ENCODE measurements at regions not wholly inside any gene's neighbourhood (a gene's known extent, or its start where the extent isn't known, plus 50 kb on each side); places are given as distances from the start of the nearest gene placed in this dataset.

DNA sequence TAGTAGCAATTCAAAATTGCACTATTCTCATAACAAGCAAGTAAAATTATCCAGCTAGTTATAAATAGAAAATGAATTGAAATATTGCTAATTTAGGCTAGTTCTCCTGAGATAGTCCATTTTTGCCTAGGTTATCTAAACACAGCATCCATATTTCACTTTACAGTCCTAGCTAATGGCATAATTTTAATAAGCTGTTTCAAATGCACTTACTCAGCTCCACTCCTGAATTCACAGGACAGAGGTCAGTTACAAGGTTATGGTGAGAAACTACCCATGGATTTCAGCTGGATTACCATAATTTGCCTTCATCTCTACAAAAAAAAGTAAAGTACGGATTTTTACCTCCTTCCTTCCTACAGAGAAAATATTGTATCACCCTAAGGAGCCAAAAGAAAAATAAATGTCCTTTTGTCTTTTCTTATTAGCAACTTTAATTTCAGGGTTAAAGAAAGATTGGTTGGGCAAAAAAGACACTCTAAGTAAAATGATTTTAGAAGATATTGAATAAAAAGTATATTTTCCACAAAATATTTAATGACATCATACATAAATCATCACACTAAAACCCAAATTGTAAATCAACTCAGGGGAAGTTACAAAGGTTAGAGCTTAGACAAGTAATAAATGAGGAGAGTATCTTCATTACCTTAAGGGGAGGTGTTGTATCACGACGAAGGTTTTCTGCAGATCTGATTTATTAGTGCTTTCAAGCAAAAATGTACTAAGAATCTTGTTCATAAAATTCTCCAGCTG lies 377.4 kb downstream of the C12orf50 start:
- Histone ChIP-seq H3K4me1 (ENCODE audit: control insufficient read depth in 2 of 2, insufficient read depth in 2 of 2, low read length in 2 of 2) (no peaks in the 10 kb centered on the region), H4K20me1 (ENCODE audit: control insufficient read depth, insufficient read depth, low read length, poor library complexity, severe bottlenecking) (no peaks in the 10 kb centered on the region), H3K27ac (ENCODE audit: low read length in 2 of 2) (no peak overlapping the region), H3K9me3 (ENCODE audit: control extremely low read depth in 1 of 3, control insufficient read depth in 2 of 3, insufficient read depth in 1 of 3, low read length in 2 of 3) (no peaks in the 10 kb centered on the region), H3K4me2 (replicated peaks; ENCODE audit: low read depth, low read length, poor library complexity, severe bottlenecking) (no peak overlapping the region), H3K27me3 (replicated peaks in 1 of 4; ENCODE audit: control extremely low read depth in 1 of 4, control insufficient read depth in 3 of 4, insufficient read depth in 4 of 4, low read length in 3 of 4) (no peaks in the 10 kb centered on the region), H2AFZ (ENCODE audit: insufficient read depth, low read depth, low read length, poor library complexity, severe bottlenecking) (no peak overlapping the region), H3K79me2 (ENCODE audit: control insufficient read depth, insufficient read depth, low read length) (no peaks in the 10 kb centered on the region), H3K9ac (ENCODE audit: low read length) (no peak overlapping the region), H3K36me3 (replicated peaks in 1 of 2; ENCODE audit: control extremely low read depth in 1 of 2, control insufficient read depth in 1 of 2, extremely low read depth in 1 of 2, insufficient read depth in 2 of 2, low read length in 1 of 2) (no peaks in the 10 kb centered on the region), H3K4me3 (ENCODE audit: control extremely low read depth in 1 of 5, extremely low read depth in 1 of 5, insufficient read depth in 1 of 5, low read depth in 2 of 5, low read length in 4 of 5) (no peak overlapping the region)
- H3K27me3 Mint-ChIP-seq: no peaks in the 10 kb centered on the region
- H3K9me3 Mint-ChIP-seq (ENCODE audit: insufficient read depth): peaks cover 2% of the 10 kb centered on the region
- ChIA-PET POLR2A (no interaction called here), CTCF (no interaction called here)
- DNase-seq: no peak
- H3K4me3 Mint-ChIP-seq: no peak overlapping the region
- no peaks in the 10 kb centered on the region for H3K4me1 Mint-ChIP-seq
- no CpG with 5 or more reads among the region's 3 CpGs for WGBS (ENCODE audit: insufficient coverage)
- no peak for TF ChIP-seq CTCF (IDR thresholded peaks at IDR 0.05)
- no peak for TF ChIP-seq EZH2 (IDR thresholded peaks at IDR 0.05; ENCODE audit: borderline replicate concordance, insufficient read depth, low read depth, low read length, poor library complexity, severe bottlenecking)
- intact Hi-C loops (cut with micrococcal nuclease): no loop called here
- no peak overlapping the region for H3K27ac Mint-ChIP-seq
- no peak for ATAC-seq (ENCODE audit: low read depth)

GRCh38 chr12:87642245-87642644 lies 387.0 kb downstream of the C12orf50 start:
- no peak overlapping the region for H3K4me3 ChIP-seq (ENCODE audit: control extremely low read depth in 1 of 5, extremely low read depth in 1 of 5, insufficient read depth in 1 of 5, low read depth in 2 of 5, low read length in 4 of 5)
- ATAC-seq (ENCODE audit: low read depth) (no peak), DNase-seq (no peak)
- TF ChIP-seq EZH2 (IDR thresholded peaks at IDR 0.05; ENCODE audit: borderline replicate concordance, insufficient read depth, low read depth, low read length, poor library complexity, severe bottlenecking) (no peak), CTCF (IDR thresholded peaks at IDR 0.05) (no peak)
- ChIA-PET CTCF (no interaction called here), POLR2A (no interaction called here)
- H3K79me2 ChIP-seq (ENCODE audit: control insufficient read depth, insufficient read depth, low read length): no peaks in the 10 kb centered on the region
- intact Hi-C loops (cut with micrococcal nuclease): no loop called here
- no peaks in the 10 kb centered on the region for H3K9me3 ChIP-seq (ENCODE audit: control extremely low read depth in 1 of 3, control insufficient read depth in 2 of 3, insufficient read depth in 1 of 3, low read length in 2 of 3)
- no CpG with 5 or more reads among the region's 2 CpGs for WGBS (ENCODE audit: insufficient coverage)
- Mint-ChIP-seq H3K4me3 (no peak overlapping the region), H3K9me3 (ENCODE audit: insufficient read depth) (peaks cover 2% of the 10 kb centered on the region), H3K27me3 (no peaks in the 10 kb centered on the region), H3K4me1 (no peaks in the 10 kb centered on the region), H3K27ac (no peak overlapping the region)
- no peaks in the 10 kb centered on the region for H3K27me3 ChIP-seq (replicated peaks in 1 of 4; ENCODE audit: control extremely low read depth in 1 of 4, control insufficient read depth in 3 of 4, insufficient read depth in 4 of 4, low read length in 3 of 4)
- H3K36me3 ChIP-seq (replicated peaks in 1 of 2; ENCODE audit: control extremely low read depth in 1 of 2, control insufficient read depth in 1 of 2, extremely low read depth in 1 of 2, insufficient read depth in 2 of 2, low read length in 1 of 2): no peaks in the 10 kb centered on the region
- H3K9ac ChIP-seq (ENCODE audit: low read length): no peak overlapping the region
- no peaks in the 10 kb centered on the region for H3K4me1 ChIP-seq (ENCODE audit: control insufficient read depth in 2 of 2, insufficient read depth in 2 of 2, low read length in 2 of 2)
- H3K4me2 ChIP-seq (replicated peaks; ENCODE audit: low read depth, low read length, poor library complexity, severe bottlenecking): no peak overlapping the region
- H2AFZ ChIP-seq (ENCODE audit: insufficient read depth, low read depth, low read length, poor library complexity, severe bottlenecking): no peak overlapping the region
- H3K27ac ChIP-seq (ENCODE audit: low read length in 2 of 2): no peak overlapping the region
- no peaks in the 10 kb centered on the region for H4K20me1 ChIP-seq (ENCODE audit: control insufficient read depth, insufficient read depth, low read length, poor library complexity, severe bottlenecking)

Data from B cell (primary cell).